Mucosa of rectum (tissue), 2 donors: ENCODE measurements at regions not wholly inside any gene's neighbourhood (a gene's known extent, or its start where the extent isn't known, plus 50 kb on each side); places are given as distances from the start of the nearest gene placed in this dataset.
A peak's percentile ranks its signal among the peaks of the same experiment; 100 is the strongest.
"Not testable (repeated sequence)": the region's sequence is repeated elsewhere in the genome, so short reads cannot be mapped to it uniquely, and the experiment has no call there.

Experiments used
- H3K27ac ChIP-seq, 2 donors: one replicate each; pipeline ENCODE4 v1.7.0; 2013; ENCODE audit warnings: inconsistent platforms in 2 of 2, low read depth in 2 of 2, low read length in 2 of 2
- H3K27me3 ChIP-seq, 2 donors: one replicate each; pipeline ENCODE4 v1.7.0; 2013; ENCODE audit warnings: low read length in 2 of 2; ENCODE audit not compliant: control insufficient read depth in 2 of 2, insufficient read depth in 2 of 2
- H3K36me3 ChIP-seq, 2 donors: one replicate each; pipeline ENCODE4 v1.7.0; 2013; ENCODE audit warnings: low read length in 2 of 2; ENCODE audit not compliant: control insufficient read depth in 2 of 2, insufficient read depth in 2 of 2
- H3K4me1 ChIP-seq, 2 donors: one replicate each; pipeline ENCODE4 v1.7.0; 2013; ENCODE audit warnings: low read length in 2 of 2, mild to moderate bottlenecking in 1 of 2; ENCODE audit not compliant: control insufficient read depth in 2 of 2, insufficient read depth in 2 of 2
- H3K4me3 ChIP-seq, 2 donors: one replicate each; pipeline ENCODE4 v1.7.0; 2013; ENCODE audit warnings: low read length in 2 of 2
- H3K9ac ChIP-seq, 2 donors: one replicate each; pipeline ENCODE4 v1.7.0; 2013; ENCODE audit warnings: low read length in 2 of 2, low read depth in 1 of 2, mild to moderate bottlenecking in 1 of 2
- H3K9me3 ChIP-seq, 2 donors: one replicate each; pipeline ENCODE4 v1.7.0; 2013; ENCODE audit warnings: low read length in 2 of 2; ENCODE audit not compliant: control insufficient read depth in 2 of 2
- donor health status: healthy.
- donor health status: Normal muscosa, but diverticular disease.

GRCh38 chr6:130697271-130697994, 129.8 kb upstream of the SMLR1 start:
- Histone ChIP-seq H3K36me3 (no peaks in the 10 kb centered on the region), H3K4me1 (no peaks in the 10 kb centered on the region), H3K9ac (no peak overlapping the region), H3K27me3 (no peaks in the 10 kb centered on the region), H3K27ac (no peak overlapping the region), H3K9me3 (no peaks in the 10 kb centered on the region), H3K4me3 (peak overlapping the region in 1 of 2 donors; percentile 23)

DNA sequence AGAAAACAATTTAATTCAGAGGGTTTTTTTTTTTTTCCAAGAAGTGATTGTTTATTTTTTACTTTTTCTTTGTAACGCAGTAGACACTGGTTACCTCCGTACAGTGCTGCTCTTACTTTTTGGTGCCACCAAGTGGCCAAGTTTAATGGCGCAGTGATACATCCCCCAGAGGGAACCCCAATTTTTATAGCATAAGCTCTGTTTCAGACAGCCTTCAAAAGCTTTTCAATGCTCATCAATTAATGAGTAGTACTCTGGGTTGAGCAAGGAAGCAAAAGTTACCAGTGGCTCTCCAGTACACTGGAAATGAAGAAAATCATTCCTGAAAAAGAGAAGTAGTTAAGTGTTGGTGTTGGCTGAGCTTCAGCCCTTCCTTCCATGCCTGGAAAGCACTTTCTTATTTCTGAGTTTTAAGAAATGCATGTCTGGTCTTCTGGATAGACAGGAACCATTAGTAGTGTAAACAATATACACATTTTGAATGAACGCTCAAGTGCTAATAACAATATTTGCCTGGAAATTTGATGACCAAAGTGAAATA, 129.1 kb upstream of the SMLR1 start:
- Histone ChIP-seq H3K9ac (no peak overlapping the region), H3K4me3 (peak overlapping the region in 1 of 2 donors; percentile 23), H3K36me3 (no peaks in the 10 kb centered on the region), H3K4me1 (no peaks in the 10 kb centered on the region), H3K27me3 (no peaks in the 10 kb centered on the region), H3K27ac (no peak overlapping the region), H3K9me3 (no peaks in the 10 kb centered on the region)

DNA sequence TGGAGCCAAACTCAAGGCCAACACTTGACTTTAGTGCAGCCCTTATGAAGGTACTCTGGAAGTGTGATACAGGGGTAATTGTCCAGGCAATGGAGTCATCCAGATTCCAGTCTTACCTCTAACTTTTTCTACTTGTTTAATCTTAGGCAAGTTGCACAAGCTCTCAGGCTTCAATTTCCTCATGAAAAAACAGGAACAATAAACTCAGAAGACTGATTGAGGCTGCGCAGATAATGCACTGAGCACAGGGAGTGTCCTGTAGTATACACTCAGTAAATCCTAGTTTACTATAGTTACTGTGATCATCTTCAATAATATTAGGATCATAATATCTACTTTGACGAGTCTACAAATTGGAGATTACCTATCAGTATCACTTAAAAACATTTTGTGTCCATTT, 127.5 kb upstream of the SMLR1 start:
- H3K27ac ChIP-seq: no peak overlapping the region
- no peaks in the 10 kb centered on the region for H3K27me3 ChIP-seq

DNA sequence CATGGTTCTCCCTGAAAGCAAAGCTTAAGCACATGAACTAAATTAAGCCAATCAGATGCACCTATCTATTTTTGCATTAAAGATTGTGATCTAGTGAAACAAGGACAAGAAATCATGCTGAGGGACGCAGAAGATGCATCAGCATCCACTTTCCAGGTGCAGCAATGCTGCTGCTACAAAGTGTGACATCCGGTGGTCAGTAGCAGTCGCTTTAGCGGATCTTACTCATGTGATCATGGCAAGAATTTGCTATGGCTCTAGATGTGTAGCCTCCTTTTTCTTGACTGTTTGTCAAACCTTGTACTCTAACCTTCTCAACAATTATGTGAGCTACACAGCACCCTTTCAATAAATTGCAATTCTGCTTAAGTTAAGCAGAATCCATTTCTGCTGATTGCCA, 126.8 kb upstream of the SMLR1 start:
- no peaks in the 10 kb centered on the region for H3K9me3 ChIP-seq
- H3K9ac ChIP-seq: no peak overlapping the region
- H3K36me3 ChIP-seq: no peaks in the 10 kb centered on the region
- no peaks in the 10 kb centered on the region for H3K27me3 ChIP-seq
- H3K27ac ChIP-seq: no peak overlapping the region
- no peaks in the 10 kb centered on the region for H3K4me1 ChIP-seq
- no peak overlapping the region for H3K4me3 ChIP-seq

More for the DNA sequence above, 127.5 kb upstream of the SMLR1 start:
- no peaks in the 10 kb centered on the region for H3K9me3 ChIP-seq
- H3K36me3 ChIP-seq: no peaks in the 10 kb centered on the region
- H3K4me1 ChIP-seq: no peaks in the 10 kb centered on the region
- no peak overlapping the region for H3K9ac ChIP-seq
- no peak overlapping the region for H3K4me3 ChIP-seq

DNA sequence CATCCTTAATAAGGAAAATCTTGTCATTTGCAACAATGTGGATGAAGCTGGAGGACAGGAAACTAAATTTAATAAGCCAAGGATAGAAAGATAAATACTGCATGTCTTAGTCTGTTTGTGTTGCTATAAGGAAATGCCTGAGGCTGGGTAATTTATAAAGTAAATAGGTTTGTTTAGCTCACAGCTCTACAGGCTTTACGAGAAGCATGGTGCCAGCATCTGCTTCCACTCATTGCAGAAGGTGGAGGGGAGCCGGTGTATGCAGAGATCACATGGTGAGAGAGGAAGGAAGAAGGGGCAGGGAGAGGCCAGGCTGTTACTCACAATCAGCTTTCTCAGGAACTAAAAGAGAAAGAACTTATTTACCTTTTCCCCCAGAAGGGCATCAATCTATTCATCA, 118.9 kb upstream of the SMLR1 start:
- H3K4me1 ChIP-seq: peaks cover 0 to 3% of the 10 kb centered on the region in 2 donors
- H3K9me3 ChIP-seq: no peaks in the 10 kb centered on the region
- H3K9ac ChIP-seq: no peak overlapping the region
- H3K4me3 ChIP-seq: no peak overlapping the region
- H3K27me3 ChIP-seq: no peaks in the 10 kb centered on the region
- no peaks in the 10 kb centered on the region for H3K36me3 ChIP-seq
- H3K27ac ChIP-seq: no peak overlapping the region

- not testable (repeated sequence) for H3K9ac ChIP-seq, H3K4me3 ChIP-seq, H3K9me3 ChIP-seq, H3K27ac ChIP-seq, H3K4me1 ChIP-seq, H3K27me3 ChIP-seq, H3K36me3 ChIP-seq
Observed at GRCh38 chr6:130711641-130712040, 115.6 kb upstream of the SMLR1 start.

- Histone ChIP-seq H3K9ac (no peak overlapping the region), H3K4me3 (no peak overlapping the region), H3K4me1 (peaks cover 0 to 3% of the 10 kb centered on the region in 2 donors), H3K9me3 (no peaks in the 10 kb centered on the region), H3K27ac (no peak overlapping the region), H3K27me3 (no peaks in the 10 kb centered on the region), H3K36me3 (no peaks in the 10 kb centered on the region)
Observed at GRCh38 chr6:130713144-130713543, 114.1 kb upstream of the SMLR1 start.

DNA sequence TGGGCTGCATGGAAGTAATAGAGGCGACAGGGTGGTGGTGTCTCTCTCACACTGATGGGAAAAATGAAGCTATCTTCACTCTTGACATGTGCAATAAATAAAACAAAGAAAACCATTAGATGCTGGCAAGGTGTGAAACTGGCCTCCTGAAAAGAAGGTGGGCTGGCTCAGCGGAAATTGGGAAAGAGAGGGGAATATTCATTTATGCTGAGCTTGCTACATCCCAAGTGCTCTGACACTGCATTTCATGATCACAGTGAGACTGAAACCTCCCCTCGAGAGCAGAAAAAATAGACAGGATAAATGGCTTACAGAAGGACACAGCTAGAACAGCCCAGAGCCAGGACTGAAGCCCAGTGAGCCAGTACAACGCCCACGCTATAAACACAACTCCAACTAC, 112.1 kb upstream of the SMLR1 start:
- Histone ChIP-seq H3K27me3 (no peaks in the 10 kb centered on the region), H3K36me3 (no peaks in the 10 kb centered on the region), H3K9ac (no peak overlapping the region), H3K4me3 (no peak overlapping the region), H3K27ac (no peak overlapping the region), H3K4me1 (no peaks in the 10 kb centered on the region), H3K9me3 (no peaks in the 10 kb centered on the region)

GRCh38 chr6:130716466-130716865, 110.7 kb upstream of the SMLR1 start:
- Histone ChIP-seq H3K9ac (no peak overlapping the region), H3K9me3 (no peaks in the 10 kb centered on the region), H3K4me1 (no peaks in the 10 kb centered on the region), H3K27me3 (no peaks in the 10 kb centered on the region), H3K36me3 (no peaks in the 10 kb centered on the region), H3K4me3 (no peak overlapping the region), H3K27ac (no peak overlapping the region)

GRCh38 chr6:130717657-130718056, 109.5 kb upstream of the SMLR1 start:
- Histone ChIP-seq H3K4me3 (no peak overlapping the region), H3K27me3 (no peaks in the 10 kb centered on the region), H3K36me3 (no peaks in the 10 kb centered on the region), H3K9ac (no peak overlapping the region), H3K4me1 (no peaks in the 10 kb centered on the region), H3K27ac (no peak overlapping the region), H3K9me3 (no peaks in the 10 kb centered on the region)
